ENCODE measurements at regions not wholly inside any gene's neighbourhood (a gene's known extent, or its start where the extent isn't known, plus 50 kb on each side); places are given as distances from the start of the nearest gene placed in this dataset.

GRCh38 chr15:35728219-35728940 is 182.4 kb upstream of the DPH6 start:
- H2BK5ac ChIP-seq (ENCODE audit: insufficient read length, low read length) = no peak overlapping the region
- H2AFZ ChIP-seq (ENCODE audit: low read length) = no peak overlapping the region
- H3K79me2 ChIP-seq (ENCODE audit: insufficient read depth, low read length) = no peaks in the 10 kb centered on the region
- Mint-ChIP-seq H3K36me3 (ENCODE audit: insufficient read depth in 1 of 3, low read depth in 3 of 3) (no peaks in the 10 kb centered on the region), H3K4me3 (no peak overlapping the region), H3K4me1 (no peaks in the 10 kb centered on the region; a peak in 1 of 4 replicates), H3K27me3 (ENCODE audit: low read depth) (no peaks in the 10 kb centered on the region), H3K27ac (0 out of 7 replicates have a peak overlapping the region, but pooled peaks of 1 of the 3 experiments have one; percentile 2), H3K9me3 (no peaks in the 10 kb centered on the region)
- no CpG with 5 or more reads among the region's 2 CpGs for WGBS (ENCODE audit: extremely low coverage, insufficient read length, low lambda C conversion rate)
- no peak overlapping the region for H4K5ac ChIP-seq (ENCODE audit: insufficient read length, low read depth, low read length)
- no peak overlapping the region for H2BK20ac ChIP-seq (ENCODE audit: low read depth, low read length, poor library complexity, severe bottlenecking)
- TF ChIP-seq CTCF (conservative IDR thresholded peaks at IDR 0.05) = no peak
- no peak overlapping the region for H3K18ac ChIP-seq (ENCODE audit: insufficient read length, low read depth, low read length)
- H3K79me1 ChIP-seq (ENCODE audit: insufficient read depth, low read depth, low read length, poor library complexity, severe bottlenecking) = no peaks in the 10 kb centered on the region
- no peak overlapping the region for H3K4ac ChIP-seq (ENCODE audit: low read depth, low read length)
- H2BK15ac ChIP-seq (ENCODE audit: low read depth, low read length) = no peak overlapping the region
- H3K27me3 ChIP-seq (ENCODE audit: insufficient read depth, low read length) = no peaks in the 10 kb centered on the region
- H4K91ac ChIP-seq (ENCODE audit: insufficient read length, low read depth, low read length) = no peak overlapping the region
- no peak overlapping the region for H3T11ph ChIP-seq (ENCODE audit: low read length)
- H3K9ac ChIP-seq (ENCODE audit: extremely low read depth, insufficient read length, low read length) = no peak overlapping the region
- no peaks in the 10 kb centered on the region for H3K23me2 ChIP-seq (ENCODE audit: insufficient read length, low read depth, low read length, poor library complexity, severe bottlenecking)
- no peaks in the 10 kb centered on the region for H4K20me1 ChIP-seq (ENCODE audit: control insufficient read depth, insufficient read depth, insufficient read length)
- H3K4me2 ChIP-seq (ENCODE audit: insufficient read depth, insufficient read length, low read length) = no peak overlapping the region
- no peak overlapping the region for H3K23ac ChIP-seq (ENCODE audit: insufficient read length, low read depth, low read length)
- no peak overlapping the region for H2BK120ac ChIP-seq (ENCODE audit: low read depth, low read length, poor library complexity, severe bottlenecking)
- H3K14ac ChIP-seq (ENCODE audit: insufficient read depth, low read length) = no peak overlapping the region
- H3K56ac ChIP-seq (ENCODE audit: insufficient read length, low read depth, low read length) = no peak overlapping the region
- no peak overlapping the region for H4K8ac ChIP-seq (replicated peaks; ENCODE audit: insufficient read length, low read depth, low read length)
- H3K4me1 ChIP-seq (ENCODE audit: insufficient read depth, low read length) = no peaks in the 10 kb centered on the region
- no peak overlapping the region for H3K27ac ChIP-seq (ENCODE audit: insufficient read length, low read depth, low read length)
- no peak overlapping the region for H2BK12ac ChIP-seq (ENCODE audit: insufficient read length, low read depth, low read length)
- no peak for DNase-seq
- no peak overlapping the region for H2AK5ac ChIP-seq (ENCODE audit: insufficient read length, low read length)
- no peaks in the 10 kb centered on the region for H3K9me3 ChIP-seq (ENCODE audit: control insufficient read depth, low read depth, low read length)

All from H9 (cell line).